ENCODE measurements at regions not wholly inside any gene's neighbourhood (a gene's known extent, or its start where the extent isn't known, plus 50 kb on each side); places are given as distances from the start of the nearest gene placed in this dataset.

- no peak for DNase-seq (ENCODE audit: low read depth)
Observed at GRCh38 chr5:117692606-117693005, 1118.0 kb upstream of the SEMA6A start.

DNA sequence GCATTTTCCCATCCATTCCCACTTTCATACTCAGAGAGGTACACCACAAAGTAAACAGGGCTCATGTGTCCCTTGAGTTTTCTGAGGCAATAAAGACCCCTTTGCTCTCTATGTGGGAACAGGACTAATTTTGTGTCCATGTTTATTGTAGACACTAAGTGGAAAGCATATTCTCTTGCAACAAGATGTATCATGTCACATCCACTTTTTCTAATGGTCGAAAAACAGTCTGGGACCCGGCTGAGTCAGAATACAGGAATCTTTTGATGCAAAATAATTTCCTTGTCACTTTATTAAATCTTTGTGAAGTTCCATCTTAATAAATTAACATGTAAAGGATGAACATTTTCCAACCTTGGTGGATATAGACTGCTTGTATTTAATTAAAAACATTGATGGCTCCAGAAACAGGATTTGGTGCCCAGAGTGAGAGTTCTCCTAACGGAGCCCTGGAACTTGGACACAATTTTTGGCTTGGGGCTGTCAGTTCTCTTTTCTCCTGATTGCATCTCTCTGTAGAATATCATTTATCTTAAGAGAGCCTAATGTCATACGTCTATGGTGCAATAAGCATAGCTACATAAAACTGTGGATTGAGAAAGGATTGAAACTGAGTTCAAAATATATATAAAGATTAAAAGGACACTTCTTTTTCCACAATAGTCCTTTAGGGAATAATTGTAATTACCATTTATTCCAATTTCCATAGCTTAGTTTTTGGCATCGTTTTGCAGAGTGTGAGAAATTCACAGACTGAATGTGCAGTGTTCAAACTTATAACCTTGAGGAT lies 1116.7 kb upstream of the SEMA6A start:
- no peak for DNase-seq (ENCODE audit: low read depth)

GRCh38 chr5:117690612-117691011 lies 1116.0 kb upstream of the SEMA6A start:
- no peak for DNase-seq (ENCODE audit: low read depth)

DNA sequence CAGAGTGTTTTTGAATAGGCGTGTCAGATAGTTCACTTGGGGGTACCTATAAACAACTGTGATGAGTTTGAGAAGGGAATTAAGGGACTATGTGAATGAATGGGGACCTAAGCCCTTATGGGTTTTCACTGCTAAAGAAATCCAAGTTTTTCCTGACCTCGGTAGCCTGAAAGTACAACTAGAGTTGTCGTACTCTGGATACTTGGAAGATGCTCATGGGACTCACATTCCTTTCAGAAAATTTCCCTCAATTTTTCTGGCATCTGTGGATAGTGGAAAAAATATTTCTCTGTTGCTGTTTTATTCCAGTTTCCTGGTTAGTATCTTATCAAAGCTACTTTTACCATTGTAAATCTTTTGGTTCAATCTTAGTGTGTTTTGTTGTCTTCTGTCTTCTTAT lies 1112.3 kb upstream of the SEMA6A start:
- DNase-seq (ENCODE audit: low read depth) = no peak

- DNase-seq (ENCODE audit: low read depth) = no peak
Observed at GRCh38 chr5:117682416-117682815, 1107.8 kb upstream of the SEMA6A start.

- DNase-seq (ENCODE audit: low read depth) = no peak
Observed at GRCh38 chr5:117681431-117682254, 1107.0 kb upstream of the SEMA6A start.

- DNase-seq (ENCODE audit: low read depth) = peak; percentile 41
Observed at GRCh38 chr5:117680426-117680825, 1105.8 kb upstream of the SEMA6A start.

DNA sequence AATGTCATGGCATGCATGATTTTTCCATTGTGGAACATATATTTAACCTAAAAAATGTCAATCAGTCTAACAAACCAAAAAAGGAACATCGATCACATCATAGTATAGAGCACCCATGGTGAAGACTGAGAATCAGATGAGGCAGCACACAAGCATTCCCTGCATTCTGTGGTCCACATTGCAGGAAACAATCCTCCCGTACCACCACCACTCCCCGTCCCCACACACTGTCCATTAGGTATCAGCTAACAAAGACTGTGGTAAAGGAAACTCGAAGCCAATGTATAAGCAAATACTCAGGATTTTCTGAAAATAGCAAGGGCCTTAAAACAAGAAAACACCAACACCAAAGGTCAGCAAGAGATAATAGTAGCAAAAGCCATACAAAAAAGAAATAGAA lies 1104.4 kb upstream of the SEMA6A start:
- DNase-seq (ENCODE audit: low read depth) = no peak

- no peak for DNase-seq (ENCODE audit: low read depth)
Observed at GRCh38 chr5:117675646-117676045, 1101.0 kb upstream of the SEMA6A start.

GRCh38 chr5:117671551-117671950 lies 1096.9 kb upstream of the SEMA6A start:
- DNase-seq (ENCODE audit: low read depth) = no peak

- no peak for DNase-seq (ENCODE audit: low read depth)
Observed at GRCh38 chr5:117667105-117667504, 1092.5 kb upstream of the SEMA6A start.

GRCh38 chr5:117665121-117665520 lies 1090.5 kb upstream of the SEMA6A start:
- no peak for DNase-seq (ENCODE audit: low read depth)

- DNase-seq (ENCODE audit: low read depth) = no peak
Observed at GRCh38 chr5:117662361-117662760, 1087.7 kb upstream of the SEMA6A start.

GRCh38 chr5:117657541-117657940 lies 1082.9 kb upstream of the SEMA6A start:
- DNase-seq (ENCODE audit: low read depth) = no peak

- DNase-seq (ENCODE audit: low read depth) = no peak
Observed at GRCh38 chr5:117652958-117653280, 1078.3 kb upstream of the SEMA6A start.

- DNase-seq (ENCODE audit: low read depth) = no peak
Observed at GRCh38 chr5:117652036-117652957, 1077.7 kb upstream of the SEMA6A start.

DNA sequence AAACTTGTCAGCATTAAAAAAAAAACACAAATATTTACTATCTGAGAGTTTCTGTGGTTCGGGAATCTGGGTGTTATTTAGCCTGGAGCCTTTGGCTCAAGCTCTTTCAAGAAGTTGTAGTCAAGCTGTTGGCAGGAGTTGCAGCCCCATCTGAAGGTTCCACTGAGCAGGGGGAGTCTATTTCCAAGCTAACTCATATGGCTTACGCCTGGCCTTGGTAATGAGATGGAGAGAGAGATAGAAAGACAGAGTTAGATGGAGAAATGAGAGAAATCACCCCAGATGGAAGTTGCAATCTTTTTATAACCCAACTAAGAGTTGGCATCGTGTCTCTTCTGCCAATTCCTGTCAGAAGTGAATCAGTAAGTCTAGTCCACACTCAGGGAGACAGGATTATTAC lies 1075.2 kb upstream of the SEMA6A start:
- no peak for DNase-seq (ENCODE audit: low read depth)

DNA sequence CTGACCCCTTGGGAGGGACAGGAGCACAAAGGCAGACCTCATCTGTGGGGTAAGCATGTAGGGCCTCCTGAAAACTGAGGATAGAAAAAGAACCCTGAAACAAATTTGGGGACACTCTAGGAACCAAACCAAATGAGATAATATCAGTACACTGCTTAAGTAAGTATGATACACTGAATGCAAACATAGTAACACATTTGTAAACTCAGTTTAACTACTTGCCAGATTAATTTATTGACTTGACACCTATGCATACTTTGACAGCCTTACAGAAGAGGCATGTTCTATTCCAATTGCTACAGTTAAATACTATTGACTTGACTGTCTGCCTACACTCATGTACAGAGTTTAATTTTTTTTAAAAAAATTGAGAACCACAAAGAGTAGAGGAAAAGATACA lies 1070.8 kb upstream of the SEMA6A start:
- no peak for DNase-seq (ENCODE audit: low read depth)

DNA sequence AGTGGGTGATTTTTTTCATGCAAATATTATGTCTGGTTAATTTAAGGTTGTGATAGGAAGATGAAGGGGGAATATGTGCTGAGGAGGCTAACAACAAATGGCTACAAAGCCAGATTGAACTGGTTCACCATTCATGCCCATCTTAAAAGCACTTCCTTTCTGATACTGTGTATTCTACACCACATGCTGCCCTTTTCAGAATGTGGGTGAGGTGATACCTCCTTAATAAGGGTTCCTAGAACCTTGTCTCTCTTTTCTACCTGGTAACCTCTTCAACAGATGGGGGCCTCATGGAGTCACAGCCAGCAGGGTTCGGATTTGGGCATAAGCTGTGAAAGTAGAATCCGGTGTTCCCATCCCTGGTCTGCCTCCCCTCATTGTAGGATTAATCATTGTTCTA lies 1064.0 kb upstream of the SEMA6A start:
- no peak for DNase-seq (ENCODE audit: low read depth)

DNA sequence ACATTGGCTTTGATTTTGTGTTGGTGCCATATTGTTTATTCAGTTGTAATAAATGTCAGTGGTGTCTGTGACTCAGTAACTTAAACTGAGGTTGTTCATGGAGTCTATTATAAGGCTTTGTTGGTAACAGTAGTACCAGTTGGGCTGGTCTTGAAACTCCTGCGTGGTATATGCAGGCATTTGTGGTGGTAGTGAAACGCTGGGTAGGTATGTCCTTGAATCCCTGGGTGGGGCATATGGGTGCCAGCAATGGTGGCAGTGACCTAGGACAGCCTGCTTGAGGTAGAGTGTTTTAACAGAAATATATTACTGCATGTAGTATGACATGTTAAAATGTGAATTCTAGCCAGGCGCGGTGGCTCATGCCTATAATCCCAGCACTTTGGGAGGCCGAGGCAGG lies 1058.5 kb upstream of the SEMA6A start:
- no peak for DNase-seq (ENCODE audit: low read depth)

- DNase-seq (ENCODE audit: low read depth) = no peak
Observed at GRCh38 chr5:117624201-117624600, 1049.6 kb upstream of the SEMA6A start.

GRCh38 chr5:117623042-117623805 lies 1048.6 kb upstream of the SEMA6A start:
- no peak for DNase-seq (ENCODE audit: low read depth)
